PC-9 (cell line): ENCODE measurements at regions not wholly inside any gene's neighbourhood (a gene's known extent, or its start where the extent isn't known, plus 50 kb on each side); places are given as distances from the start of the nearest gene placed in this dataset.

Source experiments
- CTCF ChIP-seq: fragments of 200-600 bp; sonication (generic); conservative IDR thresholded peaks from 2 replicates; pipeline ENCODE4 v1.6.1; 2017; ENCODE audit warnings: mixed run types, antibody characterized with exemption, mild to moderate bottlenecking, moderate library complexity
- EZH2 ChIP-seq: fragments of 200-600 bp; sonication (generic); IDR thresholded peaks from 2 replicates; pipeline ENCODE4 v1.8.0; 2017; ENCODE audit warnings: antibody characterized with exemption, low read depth

GRCh38 chr1:199362996-199363395, 664.5 kb upstream of the NR5A2 start:
- no peak for TF ChIP-seq CTCF
- no peak for TF ChIP-seq EZH2
